ENCODE measurements at regions not wholly inside any gene's neighbourhood (a gene's known extent, or its start where the extent isn't known, plus 50 kb on each side); places are given as distances from the start of the nearest gene placed in this dataset.
"Not testable (repeated sequence)": the region's sequence is repeated elsewhere in the genome, so short reads cannot be mapped to it uniquely, and the experiment has no call there.

DNA sequence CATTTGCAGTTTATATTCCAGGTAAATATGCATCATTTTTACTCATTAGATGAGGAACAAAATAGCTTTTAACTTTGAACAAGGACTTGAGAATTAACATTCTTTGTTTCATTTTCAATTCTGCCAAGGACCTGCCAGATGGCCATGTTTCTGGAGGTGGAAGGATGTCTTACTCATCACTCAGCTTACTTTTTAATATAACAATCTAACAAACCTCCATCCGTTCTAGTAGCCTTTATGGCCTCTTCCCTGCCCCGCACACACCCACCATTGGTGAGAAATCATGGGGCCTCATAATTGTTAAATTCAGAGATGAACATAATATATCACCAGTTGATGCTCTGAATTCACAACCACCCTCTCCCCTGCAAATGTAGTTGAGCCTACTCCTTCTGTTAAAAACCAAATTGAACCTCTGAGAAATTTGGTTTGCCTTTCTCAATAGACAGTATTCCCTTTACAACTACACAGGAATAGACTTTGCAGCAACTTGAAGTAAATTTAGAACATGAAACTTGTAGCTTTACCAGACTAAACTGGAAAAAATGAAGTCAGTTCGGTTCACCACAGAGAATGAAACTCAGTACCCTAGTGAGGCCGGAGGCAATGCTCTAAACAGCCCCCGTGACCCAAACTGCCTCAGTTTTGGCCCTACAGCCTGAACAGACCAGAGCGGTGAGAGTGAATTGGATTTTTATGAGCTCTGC, 50.1 kb upstream of the ACSL4 start:
- Histone ChIP-seq H3K9me2 (replicated peaks; ENCODE audit: insufficient read depth) (no peaks in the 10 kb centered on the region), H4K20me1 (ENCODE audit: insufficient read depth, poor library complexity, severe bottlenecking) (no peaks in the 10 kb centered on the region), H3K27me3 (no peaks in the 10 kb centered on the region), H3K27ac (no peak overlapping the region), H3K79me2 (no peaks in the 10 kb centered on the region), H3K9me3 (ENCODE audit: low read depth) (no peaks in the 10 kb centered on the region), H3K36me3 (replicated peaks; ENCODE audit: insufficient read depth, low read depth) (no peaks in the 10 kb centered on the region), H3K4me2 (no peak overlapping the region), H3K4me3 (no peak overlapping the region), H3K4me1 (ENCODE audit: insufficient read depth) (no peaks in the 10 kb centered on the region), H2AFZ (no peak overlapping the region)
- no peak for DNase-seq (ENCODE audit: low spot score)
- TF ChIP-seq CTCF (IDR thresholded peaks at IDR 0.05; ENCODE audit: poor library complexity) = no peak
- no peak for TF ChIP-seq EZH2 (IDR thresholded peaks at IDR 0.05; ENCODE audit: borderline replicate concordance)
- no peak for TF ChIP-seq EZH2phosphoT487 (IDR thresholded peaks at IDR 0.05; ENCODE audit: low read depth, severe bottlenecking, unreplicated experiment)
- 81% methylated on average over 6 of the region's 6 CpGs for WGBS (ENCODE audit: low lambda C conversion rate, missing lambda C conversion rate)

DNA sequence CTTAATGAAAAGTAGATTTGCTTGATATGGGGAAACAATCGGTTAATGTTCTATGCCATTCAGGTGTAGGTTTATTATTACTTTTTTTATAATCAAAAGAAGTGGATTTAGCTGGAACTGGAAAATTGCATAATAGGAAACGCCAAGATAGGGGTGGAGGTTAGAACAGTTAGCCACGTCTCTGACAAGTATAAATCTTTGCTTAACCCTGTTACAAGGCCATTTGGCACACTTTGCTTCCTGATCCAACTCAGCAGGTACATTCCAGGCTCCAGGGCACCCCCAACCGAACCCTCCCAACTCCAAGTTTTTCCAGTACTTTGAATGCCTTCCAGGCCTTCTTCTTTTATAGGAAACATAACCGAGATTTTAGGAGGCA, 50.6 kb upstream of the ACSL4 start:
- Histone ChIP-seq H3K36me3 (replicated peaks; ENCODE audit: insufficient read depth, low read depth) (no peaks in the 10 kb centered on the region), H2AFZ (no peak overlapping the region), H3K79me2 (no peaks in the 10 kb centered on the region), H3K4me2 (no peak overlapping the region), H3K4me3 (no peak overlapping the region), H4K20me1 (ENCODE audit: insufficient read depth, poor library complexity, severe bottlenecking) (no peaks in the 10 kb centered on the region), H3K9me3 (ENCODE audit: low read depth) (no peaks in the 10 kb centered on the region), H3K4me1 (ENCODE audit: insufficient read depth) (no peaks in the 10 kb centered on the region), H3K27me3 (no peaks in the 10 kb centered on the region), H3K27ac (no peak overlapping the region), H3K9me2 (replicated peaks; ENCODE audit: insufficient read depth) (no peaks in the 10 kb centered on the region)
- TF ChIP-seq EZH2 (IDR thresholded peaks at IDR 0.05; ENCODE audit: borderline replicate concordance) (no peak), EZH2phosphoT487 (IDR thresholded peaks at IDR 0.05; ENCODE audit: low read depth, severe bottlenecking, unreplicated experiment) (no peak), CTCF (IDR thresholded peaks at IDR 0.05; ENCODE audit: poor library complexity) (no peak)
- WGBS (ENCODE audit: low lambda C conversion rate, missing lambda C conversion rate) = 59% methylated on average over 5 of the region's 5 CpGs
- DNase-seq (ENCODE audit: low spot score) = no peak

- no peaks in the 10 kb centered on the region for H3K4me1 ChIP-seq (ENCODE audit: insufficient read depth)
- no peak overlapping the region for H2AFZ ChIP-seq
- no peaks in the 10 kb centered on the region for H3K27me3 ChIP-seq
- H3K9me3 ChIP-seq (ENCODE audit: low read depth) = no peaks in the 10 kb centered on the region
- no peak overlapping the region for H3K4me3 ChIP-seq
- no peaks in the 10 kb centered on the region for H4K20me1 ChIP-seq (ENCODE audit: insufficient read depth, poor library complexity, severe bottlenecking)
- DNase-seq (ENCODE audit: low spot score) = no peak
- H3K9me2 ChIP-seq (replicated peaks; ENCODE audit: insufficient read depth) = no peaks in the 10 kb centered on the region
- H3K79me2 ChIP-seq = no peaks in the 10 kb centered on the region
- no peak overlapping the region for H3K4me2 ChIP-seq
- whole genome bisulfite sequencing (ENCODE audit: low lambda C conversion rate, missing lambda C conversion rate) = 87% methylated on average over 4 of the region's 4 CpGs
- TF ChIP-seq EZH2 (IDR thresholded peaks at IDR 0.05; ENCODE audit: borderline replicate concordance) (no peak), CTCF (IDR thresholded peaks at IDR 0.05; ENCODE audit: poor library complexity) (no peak)
- no peak overlapping the region for H3K27ac ChIP-seq
- H3K36me3 ChIP-seq (replicated peaks; ENCODE audit: insufficient read depth, low read depth) = no peaks in the 10 kb centered on the region
These were observed 52.0 kb upstream of the ACSL4 start for GRCh38 chrX:109785053-109785452.

- H3K9me3 ChIP-seq (ENCODE audit: low read depth); H4K20me1 ChIP-seq (ENCODE audit: insufficient read depth, poor library complexity, severe bottlenecking); DNase-seq (ENCODE audit: low spot score); H3K36me3 ChIP-seq (replicated peaks; ENCODE audit: insufficient read depth, low read depth); H3K9me2 ChIP-seq (replicated peaks; ENCODE audit: insufficient read depth); H3K4me3 ChIP-seq; H3K4me2 ChIP-seq; H3K79me2 ChIP-seq; H3K27ac ChIP-seq; H3K27me3 ChIP-seq; H2AFZ ChIP-seq; H3K4me1 ChIP-seq (ENCODE audit: insufficient read depth): not testable (repeated sequence)
- 94% methylated on average over 7 of the region's 7 CpGs for WGBS (ENCODE audit: low lambda C conversion rate, missing lambda C conversion rate)
These were observed 57.5 kb upstream of the ACSL4 start for GRCh38 chrX:109790511-109790910.
